GM12892 (cell line): ENCODE measurements at regions not wholly inside any gene's neighbourhood (a gene's known extent, or its start where the extent isn't known, plus 50 kb on each side); places are given as distances from the start of the nearest gene placed in this dataset.

ENCODE experiments used
- DNase-seq: peaks from one replicate; pipeline ENCODE4 v3.0.0; 2011; ENCODE audit not compliant: insufficient read length
- FAIRE-seq: peaks from 2 replicates; lab custom pipeline; 2011; peaks lifted over from hg19 to GRCh38; lab: Jason Lieb, UNC
- POLR2A ChIP-seq: IDR thresholded peaks from 2 replicates; pipeline ENCODE4 v1.6.1; 2011; ENCODE audit warnings: low read depth, low read length, control low read depth
- POLR2AphosphoS5 ChIP-seq: IDR thresholded peaks from 2 replicates; pipeline ENCODE4 v1.6.1; 2011; ENCODE audit warnings: low read depth, low read length, control low read depth
- TAF1 ChIP-seq: IDR thresholded peaks from 2 replicates; pipeline ENCODE4 v1.6.1; 2011; ENCODE audit warnings: low read depth, mild to moderate bottlenecking, control low read depth, low read length, borderline replicate concordance

- FAIRE-seq, result no peak
- DNase-seq, result no peak
- TF ChIP-seq POLR2A, result no peak
- no peak for TF ChIP-seq TAF1
- TF ChIP-seq POLR2AphosphoS5, result no peak
Observed at GRCh38 chr9:107216329-107216728, 66.8 kb upstream of the RAD23B start.

- TF ChIP-seq POLR2A, result no peak
- TF ChIP-seq POLR2AphosphoS5, result no peak
- no peak for TF ChIP-seq TAF1
- DNase-seq (no peak), FAIRE-seq (peak; percentile 21)
Observed at GRCh38 chr9:107218829-107219485, 64.1 kb upstream of the RAD23B start.

- DNase-seq, result no peak
- peak; percentile 58 for FAIRE-seq
- TF ChIP-seq TAF1 (no peak), POLR2AphosphoS5 (no peak), POLR2A (no peak)
Observed at GRCh38 chr9:107219486-107220077, 63.5 kb upstream of the RAD23B start.

GRCh38 chr9:107221321-107221720 lies 61.8 kb upstream of the RAD23B start:
- FAIRE-seq (no peak), DNase-seq (no peak)
- TF ChIP-seq POLR2A (no peak), POLR2AphosphoS5 (no peak), TAF1 (no peak)

GRCh38 chr9:107222020-107222522 lies 61.0 kb upstream of the RAD23B start:
- TF ChIP-seq TAF1 (no peak), POLR2AphosphoS5 (no peak), POLR2A (no peak)
- no peak for FAIRE-seq
- DNase-seq, result no peak

- TF ChIP-seq TAF1 (no peak), POLR2A (no peak), POLR2AphosphoS5 (no peak)
- FAIRE-seq, result no peak
- no peak for DNase-seq
Observed at GRCh38 chr9:107223381-107223780, 59.7 kb upstream of the RAD23B start.

- DNase-seq, result no peak
- FAIRE-seq, result no peak
Observed at GRCh38 chr9:107224252-107224651, 58.8 kb upstream of the RAD23B start.

GRCh38 chr9:107226421-107226820 lies 56.7 kb upstream of the RAD23B start:
- FAIRE-seq, result no peak
- no peak for DNase-seq
- TF ChIP-seq POLR2A, result no peak
- TF ChIP-seq TAF1, result no peak
- no peak for TF ChIP-seq POLR2AphosphoS5

More at GRCh38 chr9:107224252-107224651, 58.8 kb upstream of the RAD23B start:
- no peak for TF ChIP-seq TAF1
- TF ChIP-seq POLR2AphosphoS5, result no peak
- no peak for TF ChIP-seq POLR2A

GRCh38 chr9:107227774-107228173 lies 55.3 kb upstream of the RAD23B start:
- DNase-seq (no peak), FAIRE-seq (no peak)
- no peak for TF ChIP-seq TAF1
- TF ChIP-seq POLR2A, result no peak
- no peak for TF ChIP-seq POLR2AphosphoS5

- no peak for DNase-seq
- TF ChIP-seq TAF1 (no peak), POLR2AphosphoS5 (no peak), POLR2A (no peak)
- no peak for FAIRE-seq
Observed at GRCh38 chr9:107228496-107229039, 54.5 kb upstream of the RAD23B start.

- FAIRE-seq (no peak), DNase-seq (no peak)
- no peak for TF ChIP-seq POLR2AphosphoS5
- TF ChIP-seq TAF1, result no peak
- TF ChIP-seq POLR2A, result no peak
Observed at GRCh38 chr9:107229241-107229741, 53.8 kb upstream of the RAD23B start.
